Erythroblast (primary cell): ENCODE measurements at regions not wholly inside any gene's neighbourhood (a gene's known extent, or its start where the extent isn't known, plus 50 kb on each side); places are given as distances from the start of the nearest gene placed in this dataset.

ENCODE experiments used
- GATA1 ChIP-seq: IDR thresholded peaks from 2 replicates; pipeline ENCODE4 v1.6.1; 2011; ENCODE audit warnings: low read depth, mild to moderate bottlenecking, control low read depth, low read length, moderate library complexity
- POLR2A ChIP-seq: IDR thresholded peaks from 2 replicates; pipeline ENCODE4 v1.6.1; 2011; ENCODE audit warnings: mild to moderate bottlenecking, low read length

- TF ChIP-seq POLR2A: no peak
- no peak for TF ChIP-seq GATA1
Measured at GRCh38 chr1:59007429-59007819, 223.6 kb upstream of the JUN start.
